ENCODE measurements at regions not wholly inside any gene's neighbourhood (a gene's known extent, or its start where the extent isn't known, plus 50 kb on each side); places are given as distances from the start of the nearest gene placed in this dataset.
"Not testable (repeated sequence)": the region's sequence is repeated elsewhere in the genome, so short reads cannot be mapped to it uniquely, and the experiment has no call there.

GRCh38 chr9:66152406-66152805, 415.5 kb downstream of the FOXD4L4 start:
- DNase-seq: not testable (repeated sequence)

- peak; percentile 37 for DNase-seq
Measured at GRCh38 chr9:66153021-66153725, 416.2 kb downstream of the FOXD4L4 start.

GRCh38 chr9:66153971-66154691, 417.2 kb downstream of the FOXD4L4 start:
- not testable (repeated sequence) for DNase-seq

- not testable (repeated sequence) for DNase-seq
Measured at GRCh38 chr9:66182316-66182715, 445.4 kb downstream of the FOXD4L4 start.

- DNase-seq: not testable (repeated sequence)
Measured at GRCh38 chr9:66183648-66184047, 446.7 kb downstream of the FOXD4L4 start.

GRCh38 chr9:66197199-66197598, 460.3 kb downstream of the FOXD4L4 start:
- DNase-seq: not testable (repeated sequence)

- DNase-seq: not testable (repeated sequence)
Measured at GRCh38 chr9:66198421-66198820, 461.5 kb downstream of the FOXD4L4 start.

GRCh38 chr9:66206617-66207016, 469.7 kb downstream of the FOXD4L4 start:
- not testable (repeated sequence) for DNase-seq

GRCh38 chr9:66207914-66208313, 471.0 kb downstream of the FOXD4L4 start:
- DNase-seq: not testable (repeated sequence)

GRCh38 chr9:66244763-66245162, 507.8 kb downstream of the FOXD4L4 start:
- not testable (repeated sequence) for DNase-seq

GRCh38 chr9:66245481-66245880, 508.5 kb downstream of the FOXD4L4 start:
- DNase-seq: not testable (repeated sequence)

- not testable (repeated sequence) for DNase-seq
Measured at GRCh38 chr9:66257581-66257980, 520.6 kb downstream of the FOXD4L4 start.

GRCh38 chr9:66261576-66261975, 524.6 kb downstream of the FOXD4L4 start:
- DNase-seq: not testable (repeated sequence)

- DNase-seq: not testable (repeated sequence)
Measured at GRCh38 chr9:66263621-66264020, 526.7 kb downstream of the FOXD4L4 start.

GRCh38 chr9:66264786-66265185, 527.8 kb downstream of the FOXD4L4 start:
- not testable (repeated sequence) for DNase-seq

GRCh38 chr9:66266202-66266601, 529.3 kb downstream of the FOXD4L4 start:
- peak; percentile 45 for DNase-seq

- not testable (repeated sequence) for DNase-seq
Measured at GRCh38 chr9:66266856-66267430, 530.0 kb downstream of the FOXD4L4 start.

GRCh38 chr9:66267684-66268083, 530.7 kb downstream of the FOXD4L4 start:
- peak; percentile 70 for DNase-seq

- peak; percentile 20 for DNase-seq
Measured at GRCh38 chr9:66269024-66269423, 532.1 kb downstream of the FOXD4L4 start.

- DNase-seq: peak; percentile 82
Measured at GRCh38 chr9:66269783-66270182, 532.8 kb downstream of the FOXD4L4 start.

GRCh38 chr9:66278809-66279208, 541.9 kb downstream of the FOXD4L4 start:
- not testable (repeated sequence) for DNase-seq

Measured in CD4-positive, alpha-beta T cell treated with Interleukin-10 for 1 hour (primary cell).